GM19438 (cell line): ENCODE measurements at regions not wholly inside any gene's neighbourhood (a gene's known extent, or its start where the extent isn't known, plus 50 kb on each side); places are given as distances from the start of the nearest gene placed in this dataset.

Source experiments
- ATAC-seq: cut with Tn5 transposase; IDR thresholded peaks from one replicate; pipeline ENCODE4 v1.9.1; 2021; ENCODE audit warnings: low read depth; ENCODE audit not compliant: unreplicated experiment

DNA sequence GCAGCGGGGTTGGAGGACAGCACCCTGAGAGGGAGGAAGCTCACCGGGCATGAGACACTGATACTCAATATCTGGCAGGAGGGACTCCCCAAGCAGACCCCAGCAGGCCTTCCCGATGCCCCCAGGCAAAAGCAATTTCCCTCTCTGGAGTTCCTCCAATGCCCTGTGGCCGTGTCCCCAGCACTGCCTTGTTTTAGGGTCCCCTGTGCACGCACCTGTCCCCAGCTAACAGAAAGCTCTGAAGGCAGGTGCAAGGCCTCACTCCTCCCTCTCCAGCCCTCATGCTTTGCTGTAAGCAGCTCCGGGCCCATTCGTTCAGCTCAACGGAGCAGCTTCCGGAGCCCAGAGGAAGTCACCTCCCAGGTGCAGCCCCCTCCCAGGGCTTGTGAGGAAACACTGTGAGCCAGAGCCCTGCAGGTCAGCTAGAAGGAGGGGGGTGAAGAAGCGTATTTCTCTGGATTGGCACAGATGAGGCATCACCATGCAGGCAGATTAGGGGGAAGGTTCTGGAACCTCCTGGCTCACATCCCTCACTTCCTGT is 50.3 kb upstream of the ID2 start:
- no peak for ATAC-seq
